Testis (tissue), 2 donors: ENCODE measurements at regions not wholly inside any gene's neighbourhood (a gene's known extent, or its start where the extent isn't known, plus 50 kb on each side); places are given as distances from the start of the nearest gene placed in this dataset.

Experiments
- DNase-seq: peaks from one replicate; pipeline ENCODE4 v3.0.0-alpha.2; 2019
- H3K27ac ChIP-seq, 2 donors: fragments of 200-600 bp; sonication (generic); one replicate each; pipeline ENCODE4 v1.5.1; 2019
- H3K27me3 ChIP-seq: fragments of 200-600 bp; sonication (generic); one replicate; pipeline ENCODE4 v1.5.1; 2019
- H3K36me3 ChIP-seq: fragments of 200-600 bp; sonication (generic); one replicate; pipeline ENCODE4 v1.5.1; 2017; ENCODE audit warnings: low read depth; ENCODE audit errors: missing control alignments
- H3K4me1 ChIP-seq: fragments of 200-600 bp; sonication (generic); one replicate; pipeline ENCODE4 v1.5.1; 2019
- H3K4me3 ChIP-seq, 2 donors: fragments of 200-600 bp; sonication (generic); one replicate each; pipeline ENCODE4 v1.5.1; 2017 to 2019
- H3K9me3 ChIP-seq: fragments of 200-600 bp; sonication (generic); one replicate; pipeline ENCODE4 v1.5.1; 2017
- CTCF ChIP-seq, 3 experiments: fragments of 450-650 bp in 2 of 3; fragments of 200-600 bp in 1 of 3; sonication (generic) in 1 of 3; IDR thresholded peaks; one replicate each; pipeline ENCODE4 v1.5.1; 2016 to 2019; ENCODE audit warnings: antibody characterized with exemption in 3 of 3, mild to moderate bottlenecking in 2 of 3, moderate library complexity in 1 of 3
- POLR2A ChIP-seq: fragments of 450-650 bp; IDR thresholded peaks from one replicate; pipeline ENCODE4 v1.6.1; 2017; ENCODE audit warnings: antibody characterized with exemption, mild to moderate bottlenecking, moderate library complexity
- WGBS, 2 donors: methylation state at CpG; one replicate each; pipeline ENCODE4 v1.1.5; 2018; 5-methylcytosine and 5-hydroxymethylcytosine counted together
- intact Hi-C: fragments of 100-400 bp; cut with DNase I; formaldehyde crosslinking; loops from one replicate; pipeline ENCODE4 v1.15.1; 2023; ENCODE audit warnings: low total_unique reads

GRCh38 chr13:56247692-56248091 is 893.0 kb upstream of the PRR20A start:
- no peaks in the 10 kb centered on the region for H3K27me3 ChIP-seq
- no peaks in the 10 kb centered on the region for H3K9me3 ChIP-seq
- H3K4me1 ChIP-seq: no peaks in the 10 kb centered on the region
- TF ChIP-seq CTCF (IDR thresholded peaks at IDR 0.05): no peak
- TF ChIP-seq POLR2A: no peak
- H3K27ac ChIP-seq: no peak overlapping the region
- WGBS, 2 donors: 89 to 93% methylated on average over 1 to 2 of the region's 2 CpGs
- intact Hi-C loops: no loop called here
- no peak overlapping the region for H3K4me3 ChIP-seq
- no peak for DNase-seq
- H3K36me3 ChIP-seq: no peaks in the 10 kb centered on the region

- WGBS, 2 donors: 48 to 54% methylated on average over 1 of the region's 1 CpG
- H3K27me3 ChIP-seq: no peaks in the 10 kb centered on the region
- intact Hi-C loops: no loop called here
- no peak for TF ChIP-seq POLR2A
- TF ChIP-seq CTCF (IDR thresholded peaks at IDR 0.05): no peak
- no peaks in the 10 kb centered on the region for H3K36me3 ChIP-seq
- no peak for DNase-seq
- no peaks in the 10 kb centered on the region for H3K4me1 ChIP-seq
- H3K27ac ChIP-seq: no peak overlapping the region
- no peak overlapping the region for H3K4me3 ChIP-seq
- no peaks in the 10 kb centered on the region for H3K9me3 ChIP-seq
Measured at GRCh38 chr13:56271686-56272085, 869.0 kb upstream of the PRR20A start.

- intact Hi-C loops: no loop called here
- Histone ChIP-seq H3K27me3 (no peaks in the 10 kb centered on the region), H3K4me3 (no peak overlapping the region), H3K27ac (no peak overlapping the region), H3K36me3 (no peaks in the 10 kb centered on the region), H3K4me1 (no peaks in the 10 kb centered on the region), H3K9me3 (no peaks in the 10 kb centered on the region)
- WGBS, 2 donors: 48% methylated on average over 4 of the region's 4 CpGs
- TF ChIP-seq CTCF (IDR thresholded peaks at IDR 0.05) (no peak), POLR2A (no peak)
- DNase-seq: no peak
Measured at GRCh38 chr13:56283262-56283828, 857.4 kb upstream of the PRR20A start.

- DNase-seq: no peak
- no peaks in the 10 kb centered on the region for H3K36me3 ChIP-seq
- H3K27me3 ChIP-seq: no peaks in the 10 kb centered on the region
- H3K4me1 ChIP-seq: no peaks in the 10 kb centered on the region
- H3K9me3 ChIP-seq: no peaks in the 10 kb centered on the region
- intact Hi-C loops: no loop called here
- H3K27ac ChIP-seq: no peak overlapping the region
- TF ChIP-seq CTCF (IDR thresholded peaks at IDR 0.05): no peak
- TF ChIP-seq POLR2A: no peak
- H3K4me3 ChIP-seq: no peak overlapping the region
Measured at GRCh38 chr13:56299650-56300049, 841.1 kb upstream of the PRR20A start.

GRCh38 chr13:56314765-56315164 is 826.0 kb upstream of the PRR20A start:
- Histone ChIP-seq H3K27me3 (no peaks in the 10 kb centered on the region), H3K4me1 (no peaks in the 10 kb centered on the region), H3K27ac (no peak overlapping the region), H3K9me3 (no peaks in the 10 kb centered on the region), H3K4me3 (no peak overlapping the region), H3K36me3 (no peaks in the 10 kb centered on the region)
- WGBS, 2 donors: 68% methylated on average over 3 of the region's 3 CpGs
- TF ChIP-seq CTCF (IDR thresholded peaks at IDR 0.05) (no peak), POLR2A (no peak)
- intact Hi-C loops: no loop called here
- no peak for DNase-seq
